Superior temporal gyrus (tissue), 1 donor: ENCODE measurements at regions not wholly inside any gene's neighbourhood (a gene's known extent, or its start where the extent isn't known, plus 50 kb on each side); places are given as distances from the start of the nearest gene placed in this dataset.

Experiments
- DNase-seq: peaks from one replicate; pipeline ENCODE4 v3.0.0-alpha.2; 2016; ENCODE audit errors: extremely low spot score

- DNase-seq = no peak
These were observed 115.0 kb upstream of the INPP4B start for GRCh38 chr4:142960867-142961644.

GRCh38 chr4:142961866-142962265, 115.8 kb upstream of the INPP4B start:
- peak; percentile 40 for DNase-seq

- no peak for DNase-seq
These were observed 128.2 kb upstream of the INPP4B start for GRCh38 chr4:142974328-142974727.

GRCh38 chr4:142975618-142976017, 129.5 kb upstream of the INPP4B start:
- no peak for DNase-seq

GRCh38 chr4:142976482-142976881, 130.4 kb upstream of the INPP4B start:
- DNase-seq = no peak

GRCh38 chr4:142977182-142977581, 131.1 kb upstream of the INPP4B start:
- no peak for DNase-seq

GRCh38 chr4:142983065-142983464, 137.0 kb upstream of the INPP4B start:
- DNase-seq = no peak

- DNase-seq = no peak
These were observed 137.5 kb upstream of the INPP4B start for GRCh38 chr4:142983589-142983988.

- no peak for DNase-seq
These were observed 138.9 kb upstream of the INPP4B start for GRCh38 chr4:142984871-142985585.

GRCh38 chr4:143016171-143016570, 168.5 kb upstream of the USP38 start:
- no peak for DNase-seq

GRCh38 chr4:143017210-143017609, 167.5 kb upstream of the USP38 start:
- DNase-seq = no peak

- no peak for DNase-seq
These were observed 165.4 kb upstream of the USP38 start for GRCh38 chr4:143019351-143019750.

GRCh38 chr4:143021384-143021783, 163.3 kb upstream of the USP38 start:
- DNase-seq = no peak

GRCh38 chr4:143023239-143023918, 161.3 kb upstream of the USP38 start:
- DNase-seq = no peak

GRCh38 chr4:143025081-143025704, 159.5 kb upstream of the USP38 start:
- peak; percentile 38 for DNase-seq

- DNase-seq = no peak
These were observed 158.1 kb upstream of the USP38 start for GRCh38 chr4:143026459-143027170.

- DNase-seq = no peak
These were observed 149.1 kb upstream of the USP38 start for GRCh38 chr4:143035661-143036060.

GRCh38 chr4:143036443-143036842, 148.3 kb upstream of the USP38 start:
- DNase-seq = no peak

GRCh38 chr4:143046454-143046853, 138.3 kb upstream of the USP38 start:
- peak; percentile 48 for DNase-seq

- DNase-seq = no peak
These were observed 137.8 kb upstream of the USP38 start for GRCh38 chr4:143046906-143047305.

GRCh38 chr4:143054971-143055370, 129.7 kb upstream of the USP38 start:
- no peak for DNase-seq

GRCh38 chr4:143055997-143056396, 128.7 kb upstream of the USP38 start:
- DNase-seq = no peak
